ENCODE measurements at regions not wholly inside any gene's neighbourhood (a gene's known extent, or its start where the extent isn't known, plus 50 kb on each side); places are given as distances from the start of the nearest gene placed in this dataset.

DNA sequence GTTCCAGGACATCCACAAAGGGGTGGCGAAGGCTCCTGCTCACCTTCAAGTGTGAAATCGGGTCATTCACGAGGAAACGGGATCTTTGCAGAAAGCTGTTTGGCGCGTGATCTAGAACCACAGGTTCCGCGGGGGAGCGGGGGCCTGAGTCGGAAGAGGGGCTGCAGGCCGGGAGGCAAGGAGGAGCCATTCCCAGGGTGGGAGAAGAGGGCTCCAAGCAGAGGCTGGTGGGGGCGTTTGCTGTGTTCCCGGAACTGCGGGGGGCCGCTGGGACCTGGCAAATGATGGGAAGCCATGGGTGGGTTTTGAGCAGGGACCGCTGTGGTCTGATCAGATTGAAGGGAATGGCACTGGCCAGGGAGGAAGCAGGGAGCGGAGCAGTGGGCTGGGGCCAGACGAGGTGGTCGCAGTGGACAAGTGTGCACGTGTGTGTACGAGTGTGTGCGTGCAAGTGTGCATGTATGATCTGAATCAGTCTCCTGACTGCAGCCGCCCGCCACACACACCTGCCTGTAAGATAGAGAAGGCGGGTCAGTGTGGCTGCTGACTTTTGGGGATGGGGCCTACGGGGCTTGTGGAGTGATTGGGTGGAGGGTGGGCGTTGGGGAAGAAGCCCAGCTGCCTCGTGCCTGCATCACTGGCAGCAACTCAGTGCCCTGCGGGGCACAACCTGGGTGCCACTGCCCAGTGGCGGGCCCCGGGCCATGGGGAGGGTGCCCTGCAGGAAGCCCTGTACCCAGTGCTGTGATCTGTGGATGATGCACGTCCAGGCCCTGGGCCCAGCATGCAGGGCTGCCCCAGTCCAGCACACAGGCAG, 141.9 kb downstream of the KIF26A start:
- TF ChIP-seq ZNF558 (tag by site-specific recombination; IDR thresholded peaks at IDR 0.05): no peak
- TF ChIP-seq ZNF223 (tag by site-specific recombination; IDR thresholded peaks at IDR 0.05): no peak
- TF ChIP-seq ZNF596 (tag by site-specific recombination; IDR thresholded peaks at IDR 0.05): no peak

GRCh38 chr14:104280902-104281767, 142.7 kb downstream of the KIF26A start:
- no peak for TF ChIP-seq ZNF148 (tag by site-specific recombination; IDR thresholded peaks at IDR 0.05; ENCODE audit: borderline replicate concordance)
- TF ChIP-seq ZNF596 (tag by site-specific recombination; IDR thresholded peaks at IDR 0.05): no peak
- no peak for TF ChIP-seq ZNF555 (tag by site-specific recombination; conservative IDR thresholded peaks at IDR 0.05)
- no peak for TF ChIP-seq ZNF23 (tag by site-specific recombination; IDR thresholded peaks at IDR 0.05; ENCODE audit: borderline replicate concordance)
- TF ChIP-seq ZNF416 (tag by site-specific recombination; IDR thresholded peaks at IDR 0.05): no peak
- TF ChIP-seq ZNF76 (tag by site-specific recombination; IDR thresholded peaks at IDR 0.05; ENCODE audit: borderline replicate concordance, low read depth): no peak
- no peak for TF ChIP-seq RBAK (tag by site-specific recombination; IDR thresholded peaks at IDR 0.05)
- no peak for TF ChIP-seq PRDM1 (tag by site-specific recombination; IDR thresholded peaks at IDR 0.05)
- TF ChIP-seq ZBTB8A (tag by site-specific recombination; IDR thresholded peaks at IDR 0.05): no peak
- no peak for TF ChIP-seq ZSCAN30 (tag by site-specific recombination; IDR thresholded peaks at IDR 0.05)
- TF ChIP-seq ZNF214 (tag by site-specific recombination; IDR thresholded peaks at IDR 0.05; ENCODE audit: borderline replicate concordance): no peak
- no peak for TF ChIP-seq ZNF548 (tag by site-specific recombination; IDR thresholded peaks at IDR 0.05)
- TF ChIP-seq BCL11A (tag by site-specific recombination; IDR thresholded peaks at IDR 0.05; ENCODE audit: low read depth): no peak
- Histone ChIP-seq H3K4me1 (ENCODE audit: control insufficient read depth, insufficient read depth, low read length) (no peaks in the 10 kb centered on the region; the same call in 1 of the 2 replicates), H3K36me3 (ENCODE audit: control insufficient read depth in 2 of 2, insufficient read depth in 1 of 2, low read length in 2 of 2) (no peaks in the 10 kb centered on the region), H3K4me3 (ENCODE audit: low read depth, low read length) (no peak overlapping the region), H3K27ac (ENCODE audit: extremely low read depth, low read depth, low read length) (no peak overlapping the region), H3K9me3 (ENCODE audit: control insufficient read depth, insufficient read depth, low read depth, low read length) (no peaks in the 10 kb centered on the region)
- ChIA-PET CTCF (no interaction called here), POLR2A (no interaction called here)

More for the DNA sequence above, 141.9 kb downstream of the KIF26A start:
- Histone ChIP-seq H3K27ac (ENCODE audit: extremely low read depth, low read depth, low read length) (no peak overlapping the region), H3K36me3 (ENCODE audit: control insufficient read depth in 2 of 2, insufficient read depth in 1 of 2, low read length in 2 of 2) (no peaks in the 10 kb centered on the region), H3K4me1 (ENCODE audit: control insufficient read depth, insufficient read depth, low read length) (peaks cover 3% of the 10 kb centered on the region), H3K4me3 (ENCODE audit: low read depth, low read length) (no peak overlapping the region), H3K9me3 (ENCODE audit: control insufficient read depth, insufficient read depth, low read depth, low read length) (no peaks in the 10 kb centered on the region)
- CTCF ChIA-PET: no interaction called here
- POLR2A ChIA-PET: no interaction called here

DNA sequence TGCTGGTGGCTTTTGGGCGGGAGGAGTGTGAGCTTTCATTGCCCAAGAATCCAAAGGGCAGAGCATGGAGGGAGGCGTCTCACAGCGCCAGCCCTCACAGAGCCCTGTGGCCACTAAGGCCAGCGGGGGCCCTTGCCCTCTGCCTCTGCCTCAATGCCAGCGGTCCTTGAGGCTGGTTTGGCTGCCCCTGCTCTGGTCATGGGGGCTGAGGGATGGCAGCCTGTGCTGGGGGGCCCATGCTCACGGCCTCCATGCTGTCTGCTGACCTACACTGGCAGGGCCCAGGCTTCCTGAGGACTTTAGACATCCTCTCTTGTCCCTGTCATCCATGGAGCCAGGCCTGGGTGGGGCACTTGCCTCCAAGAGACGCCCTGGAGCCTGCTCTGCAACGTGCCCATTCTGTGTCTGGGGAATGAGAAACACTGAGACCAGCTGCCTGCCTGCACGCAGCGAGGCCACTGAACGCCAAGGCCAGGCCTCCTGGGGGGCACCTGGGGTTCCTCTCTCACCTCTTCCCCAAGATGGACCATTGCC, 143.4 kb downstream of the KIF26A start:
- H3K4me1 ChIP-seq (ENCODE audit: control insufficient read depth, insufficient read depth, low read length): no peaks in the 10 kb centered on the region
- ChIA-PET CTCF (no interaction called here), POLR2A (no interaction called here)
- no peaks in the 10 kb centered on the region for H3K9me3 ChIP-seq (ENCODE audit: control insufficient read depth, insufficient read depth, low read depth, low read length)
- H3K27ac ChIP-seq (ENCODE audit: extremely low read depth, low read depth, low read length): no peak overlapping the region
- H3K4me3 ChIP-seq (ENCODE audit: low read depth, low read length): no peak overlapping the region
- no peaks in the 10 kb centered on the region for H3K36me3 ChIP-seq (ENCODE audit: control insufficient read depth in 2 of 2, insufficient read depth in 1 of 2, low read length in 2 of 2)
- TF ChIP-seq ZNF558 (tag by site-specific recombination; IDR thresholded peaks at IDR 0.05) (no peak), KLF9 (tag by site-specific recombination; IDR thresholded peaks at IDR 0.05; ENCODE audit: low read depth) (no peak), SP3 (tag by site-specific recombination; IDR thresholded peaks at IDR 0.05) (no peak), KLF17 (tag by site-specific recombination; IDR thresholded peaks at IDR 0.05) (no peak)
- TF ChIP-seq, protein P1, sequence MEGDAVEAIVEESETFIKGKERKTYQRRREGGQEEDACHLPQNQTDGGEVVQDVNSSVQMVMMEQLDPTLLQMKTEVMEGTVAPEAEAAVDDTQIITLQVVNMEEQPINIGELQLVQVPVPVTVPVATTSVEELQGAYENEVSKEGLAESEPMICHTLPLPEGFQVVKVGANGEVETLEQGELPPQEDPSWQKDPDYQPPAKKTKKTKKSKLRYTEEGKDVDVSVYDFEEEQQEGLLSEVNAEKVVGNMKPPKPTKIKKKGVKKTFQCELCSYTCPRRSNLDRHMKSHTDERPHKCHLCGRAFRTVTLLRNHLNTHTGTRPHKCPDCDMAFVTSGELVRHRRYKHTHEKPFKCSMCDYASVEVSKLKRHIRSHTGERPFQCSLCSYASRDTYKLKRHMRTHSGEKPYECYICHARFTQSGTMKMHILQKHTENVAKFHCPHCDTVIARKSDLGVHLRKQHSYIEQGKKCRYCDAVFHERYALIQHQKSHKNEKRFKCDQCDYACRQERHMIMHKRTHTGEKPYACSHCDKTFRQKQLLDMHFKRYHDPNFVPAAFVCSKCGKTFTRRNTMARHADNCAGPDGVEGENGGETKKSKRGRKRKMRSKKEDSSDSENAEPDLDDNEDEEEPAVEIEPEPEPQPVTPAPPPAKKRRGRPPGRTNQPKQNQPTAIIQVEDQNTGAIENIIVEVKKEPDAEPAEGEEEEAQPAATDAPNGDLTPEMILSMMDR (tag by site-specific recombination; IDR thresholded peaks at IDR 0.05): no peak
- TF ChIP-seq, protein P2, sequence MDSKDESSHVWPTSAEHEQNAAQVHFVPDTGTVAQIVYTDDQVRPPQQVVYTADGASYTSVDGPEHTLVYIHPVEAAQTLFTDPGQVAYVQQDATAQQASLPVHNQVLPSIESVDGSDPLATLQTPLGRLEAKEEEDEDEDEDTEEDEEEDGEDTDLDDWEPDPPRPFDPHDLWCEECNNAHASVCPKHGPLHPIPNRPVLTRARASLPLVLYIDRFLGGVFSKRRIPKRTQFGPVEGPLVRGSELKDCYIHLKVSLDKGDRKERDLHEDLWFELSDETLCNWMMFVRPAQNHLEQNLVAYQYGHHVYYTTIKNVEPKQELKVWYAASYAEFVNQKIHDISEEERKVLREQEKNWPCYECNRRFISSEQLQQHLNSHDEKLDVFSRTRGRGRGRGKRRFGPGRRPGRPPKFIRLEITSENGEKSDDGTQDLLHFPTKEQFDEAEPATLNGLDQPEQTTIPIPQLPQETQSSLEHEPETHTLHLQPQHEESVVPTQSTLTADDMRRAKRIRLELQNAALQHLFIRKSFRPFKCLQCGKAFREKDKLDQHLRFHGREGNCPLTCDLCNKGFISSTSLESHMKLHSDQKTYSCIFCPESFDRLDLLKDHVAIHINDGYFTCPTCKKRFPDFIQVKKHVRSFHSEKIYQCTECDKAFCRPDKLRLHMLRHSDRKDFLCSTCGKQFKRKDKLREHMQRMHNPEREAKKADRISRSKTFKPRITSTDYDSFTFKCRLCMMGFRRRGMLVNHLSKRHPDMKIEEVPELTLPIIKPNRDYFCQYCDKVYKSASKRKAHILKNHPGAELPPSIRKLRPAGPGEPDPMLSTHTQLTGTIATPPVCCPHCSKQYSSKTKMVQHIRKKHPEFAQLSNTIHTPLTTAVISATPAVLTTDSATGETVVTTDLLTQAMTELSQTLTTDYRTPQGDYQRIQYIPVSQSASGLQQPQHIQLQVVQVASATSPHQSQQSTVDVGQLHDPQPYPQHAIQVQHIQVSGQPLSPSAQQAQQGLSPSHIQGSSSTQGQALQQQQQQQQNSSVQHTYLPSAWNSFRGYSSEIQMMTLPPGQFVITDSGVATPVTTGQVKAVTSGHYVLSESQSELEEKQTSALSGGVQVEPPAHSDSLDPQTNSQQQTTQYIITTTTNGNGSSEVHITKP (tag by site-specific recombination; IDR thresholded peaks at IDR 0.05): no peak

Data from HEK293 (cell line).